ENCODE measurements at regions not wholly inside any gene's neighbourhood (a gene's known extent, or its start where the extent isn't known, plus 50 kb on each side); places are given as distances from the start of the nearest gene placed in this dataset.

DNA sequence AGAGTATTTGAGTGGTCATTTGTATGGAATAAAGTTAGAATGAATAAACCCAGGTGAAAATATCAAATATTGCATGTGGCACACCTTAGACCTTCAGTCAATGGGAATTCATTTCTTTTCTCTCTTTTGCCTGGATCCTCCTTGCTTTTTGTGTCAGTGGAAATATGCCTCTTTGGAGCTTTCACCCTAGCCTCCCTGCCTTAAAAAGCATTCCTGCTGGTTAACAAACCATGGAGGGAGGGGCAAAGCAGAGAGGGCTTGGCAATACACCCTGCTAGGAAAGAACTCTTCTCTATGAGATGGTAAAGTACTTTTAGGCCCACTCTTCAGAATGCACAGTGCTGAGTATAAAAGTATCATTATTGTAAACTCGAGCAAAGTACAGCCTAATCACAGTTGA, 383.7 kb downstream of the DMAC1 start:
- TF ChIP-seq, protein P1, sequence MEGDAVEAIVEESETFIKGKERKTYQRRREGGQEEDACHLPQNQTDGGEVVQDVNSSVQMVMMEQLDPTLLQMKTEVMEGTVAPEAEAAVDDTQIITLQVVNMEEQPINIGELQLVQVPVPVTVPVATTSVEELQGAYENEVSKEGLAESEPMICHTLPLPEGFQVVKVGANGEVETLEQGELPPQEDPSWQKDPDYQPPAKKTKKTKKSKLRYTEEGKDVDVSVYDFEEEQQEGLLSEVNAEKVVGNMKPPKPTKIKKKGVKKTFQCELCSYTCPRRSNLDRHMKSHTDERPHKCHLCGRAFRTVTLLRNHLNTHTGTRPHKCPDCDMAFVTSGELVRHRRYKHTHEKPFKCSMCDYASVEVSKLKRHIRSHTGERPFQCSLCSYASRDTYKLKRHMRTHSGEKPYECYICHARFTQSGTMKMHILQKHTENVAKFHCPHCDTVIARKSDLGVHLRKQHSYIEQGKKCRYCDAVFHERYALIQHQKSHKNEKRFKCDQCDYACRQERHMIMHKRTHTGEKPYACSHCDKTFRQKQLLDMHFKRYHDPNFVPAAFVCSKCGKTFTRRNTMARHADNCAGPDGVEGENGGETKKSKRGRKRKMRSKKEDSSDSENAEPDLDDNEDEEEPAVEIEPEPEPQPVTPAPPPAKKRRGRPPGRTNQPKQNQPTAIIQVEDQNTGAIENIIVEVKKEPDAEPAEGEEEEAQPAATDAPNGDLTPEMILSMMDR (conservative IDR thresholded peaks at IDR 0.05; ENCODE audit: low read length) = no peak
- TF ChIP-seq EZH2phosphoT487 (IDR thresholded peaks at IDR 0.05; ENCODE audit: borderline replicate concordance) = no peak

Measured in Loucy (cell line).